ENCODE measurements at regions not wholly inside any gene's neighbourhood (a gene's known extent, or its start where the extent isn't known, plus 50 kb on each side); places are given as distances from the start of the nearest gene placed in this dataset.
A peak's percentile ranks its signal among the peaks of the same experiment; 100 is the strongest.
"Not testable (repeated sequence)": the region's sequence is repeated elsewhere in the genome, so short reads cannot be mapped to it uniquely, and the experiment has no call there.

- DNase-seq = no peak
Observed at GRCh38 chr5:19274578-19274977, 713.4 kb downstream of the CDH18 start.

GRCh38 chr5:19285286-19285685 lies 702.7 kb downstream of the CDH18 start:
- no peak for DNase-seq

GRCh38 chr5:19287548-19288277 lies 700.3 kb downstream of the CDH18 start:
- DNase-seq = not testable (repeated sequence)

- DNase-seq = not testable (repeated sequence)
Observed at GRCh38 chr5:19288311-19288710, 699.7 kb downstream of the CDH18 start.

GRCh38 chr5:19297934-19298333 lies 690.1 kb downstream of the CDH18 start:
- no peak for DNase-seq

- DNase-seq = peak; percentile 65
Observed at GRCh38 chr5:19301271-19301670, 686.7 kb downstream of the CDH18 start.

GRCh38 chr5:19314840-19315239 lies 673.2 kb downstream of the CDH18 start:
- DNase-seq = no peak

- no peak for DNase-seq
Observed at GRCh38 chr5:19319252-19319651, 668.7 kb downstream of the CDH18 start.

- DNase-seq = no peak
Observed at GRCh38 chr5:19322716-19323485, 665.1 kb downstream of the CDH18 start.

GRCh38 chr5:19334278-19334677 lies 653.7 kb downstream of the CDH18 start:
- DNase-seq = no peak

GRCh38 chr5:19342942-19343341 lies 645.1 kb downstream of the CDH18 start:
- no peak for DNase-seq

GRCh38 chr5:19352120-19352519 lies 635.9 kb downstream of the CDH18 start:
- DNase-seq = no peak

- peak; percentile 46 for DNase-seq
Observed at GRCh38 chr5:19369048-19369447, 619.0 kb downstream of the CDH18 start.

GRCh38 chr5:19369561-19369960 lies 618.4 kb downstream of the CDH18 start:
- DNase-seq = no peak

GRCh38 chr5:19370655-19371386 lies 617.2 kb downstream of the CDH18 start:
- no peak for DNase-seq

GRCh38 chr5:19388391-19388790 lies 599.6 kb downstream of the CDH18 start:
- no peak for DNase-seq

- no peak for DNase-seq
Observed at GRCh38 chr5:19401032-19401431, 587.0 kb downstream of the CDH18 start.

GRCh38 chr5:19406576-19407365 lies 581.2 kb downstream of the CDH18 start:
- DNase-seq = no peak

GRCh38 chr5:19408149-19408548 lies 579.9 kb downstream of the CDH18 start:
- no peak for DNase-seq

GRCh38 chr5:19411936-19412335 lies 576.1 kb downstream of the CDH18 start:
- no peak for DNase-seq
